Keratinocyte (primary cell): ENCODE measurements at regions not wholly inside any gene's neighbourhood (a gene's known extent, or its start where the extent isn't known, plus 50 kb on each side); places are given as distances from the start of the nearest gene placed in this dataset.

ENCODE experiments used
- DNase-seq: peaks from one replicate; pipeline ENCODE4 v3.0.0-alpha.2; 2011; ENCODE audit warnings: low read depth, missing footprints, low spot score
- FAIRE-seq: peaks from 2 replicates; lab custom pipeline; 2011; peaks lifted over from hg19 to GRCh38; lab: Jason Lieb, UNC
- H2AFZ ChIP-seq: 2 replicates; pipeline ENCODE4 v1.6.0; 2012; ENCODE audit warnings: low read length, control low read depth, inconsistent platforms; ENCODE audit not compliant: control insufficient read depth
- H3K27ac ChIP-seq: 2 replicates; pipeline ENCODE4 v1.5.1; 2011; ENCODE audit warnings: low read length; ENCODE audit not compliant: control insufficient read depth, insufficient read depth
- H3K27me3 ChIP-seq: 3 replicates; pipeline ENCODE4 v1.6.0; 2011; ENCODE audit warnings: low read length; ENCODE audit not compliant: control insufficient read depth, insufficient read depth; ENCODE audit errors: extremely low read depth
- H3K36me3 ChIP-seq, 2 experiments: 2 replicates in 1 of 2; 3 replicates in 1 of 2; pipeline ENCODE4 v1.5.1; 2011; ENCODE audit warnings: low read length in 2 of 2, mild to moderate bottlenecking in 1 of 2; ENCODE audit not compliant: control insufficient read depth in 2 of 2, insufficient read depth in 2 of 2; ENCODE audit errors: extremely low read depth in 1 of 2
- H3K4me1 ChIP-seq: 3 replicates; pipeline ENCODE4 v1.5.1; 2011; ENCODE audit warnings: low read length; ENCODE audit not compliant: control insufficient read depth, insufficient read depth; ENCODE audit errors: extremely low read depth
- H3K4me2 ChIP-seq: 3 replicates; pipeline ENCODE4 v1.6.0; 2011; ENCODE audit warnings: low read depth, low read length; ENCODE audit not compliant: control insufficient read depth, insufficient read depth; ENCODE audit errors: extremely low read depth
- H3K4me3 ChIP-seq, 3 experiments: fragments of 200-600 bp in 1 of 3; sonication (generic) in 1 of 3; 2 replicates in 2 of 3; 3 replicates in 1 of 3; pipeline ENCODE4 v1.5.1; 2011 to 2016; ENCODE audit warnings: low read length in 3 of 3, mild to moderate bottlenecking in 3 of 3, control low read depth in 2 of 3, inconsistent platforms in 1 of 3, low read depth in 1 of 3, mixed read lengths in 1 of 3, mixed run types in 1 of 3, moderate library complexity in 1 of 3; ENCODE audit not compliant: control insufficient read depth in 2 of 3, insufficient read depth in 2 of 3; ENCODE audit errors: extremely low read depth in 1 of 3
- H3K79me2 ChIP-seq: 2 replicates; pipeline ENCODE4 v1.6.0; 2012; ENCODE audit warnings: low read length; ENCODE audit not compliant: control insufficient read depth, insufficient read depth
- H3K9ac ChIP-seq: 3 replicates; pipeline ENCODE4 v1.6.0; 2011; ENCODE audit warnings: low read length; ENCODE audit not compliant: control insufficient read depth, insufficient read depth; ENCODE audit errors: extremely low read depth
- H3K9me1 ChIP-seq: 3 replicates; pipeline ENCODE4 v1.6.0; 2011; ENCODE audit warnings: low read length; ENCODE audit not compliant: control insufficient read depth, insufficient read depth; ENCODE audit errors: extremely low read depth
- H3K9me3 ChIP-seq: 2 replicates; pipeline ENCODE4 v1.5.1; 2012; ENCODE audit warnings: low read depth, low read length; ENCODE audit not compliant: control insufficient read depth
- H4K20me1 ChIP-seq: 3 replicates; pipeline ENCODE4 v1.6.0; 2011; ENCODE audit warnings: low read length; ENCODE audit not compliant: control insufficient read depth, insufficient read depth; ENCODE audit errors: extremely low read depth
- CTCF ChIP-seq, 3 experiments: IDR thresholded peaks in 1 of 3; conservative IDR thresholded peaks in 1 of 3; optimal IDR thresholded peaks in 1 of 3; 2 replicates in 2 of 3; 3 replicates in 1 of 3; pipeline versions ENCODE3 to v1.5.1; 2011; ENCODE audit warnings: low read length in 3 of 3, mild to moderate bottlenecking in 3 of 3, moderate library complexity in 2 of 3, control low read depth in 1 of 3, inconsistent platforms in 1 of 3; ENCODE audit not compliant: insufficient read depth in 2 of 3; ENCODE audit errors: extremely low read depth in 1 of 3
- EZH2 ChIP-seq: IDR thresholded peaks from one replicate; pipeline ENCODE4 v1.6.1; 2012; ENCODE audit warnings: inconsistent platforms, mild to moderate bottlenecking, low read length, moderate library complexity
- dilution Hi-C: fragments of 300-500 bp; cut with MboI; formaldehyde crosslinking; loops from one replicate; pipeline ENCODE4 v1.7.0; 2020; ENCODE audit warnings: low sequenced_read_pairs; ENCODE audit not compliant: extremely low pct_ligation_motif_present

- no peaks in the 10 kb centered on the region for H3K9me1 ChIP-seq
- H3K36me3 ChIP-seq: no peaks in the 10 kb centered on the region
- H3K27me3 ChIP-seq: no peaks in the 10 kb centered on the region
- no peak overlapping the region for H3K27ac ChIP-seq
- H3K4me2 ChIP-seq: no peak overlapping the region
- TF ChIP-seq CTCF (optimal IDR thresholded peaks at IDR 0.05 in 1 of 3, IDR thresholded peaks at IDR 0.05 in 1 of 3, conservative IDR thresholded peaks at IDR 0.05 in 1 of 3; ENCODE audit: extremely low read depth in 1 of 3, insufficient read depth in 2 of 3, low read length in 3 of 3) (no peak), EZH2 (no peak)
- H4K20me1 ChIP-seq: no peaks in the 10 kb centered on the region
- no peaks in the 10 kb centered on the region for H3K79me2 ChIP-seq
- no peak overlapping the region for H3K4me3 ChIP-seq
- H3K9me3 ChIP-seq: no peaks in the 10 kb centered on the region
- H3K4me1 ChIP-seq: no peaks in the 10 kb centered on the region
- H3K9ac ChIP-seq: no peak overlapping the region
- dilution Hi-C loops: no loop called here
- no peak overlapping the region for H2AFZ ChIP-seq
- FAIRE-seq (no peak), DNase-seq (no peak)
Observed at GRCh38 chr4:124797223-124797622, 84.7 kb upstream of the ANKRD50 start.

GRCh38 chr4:124790471-124790870 is 77.9 kb upstream of the ANKRD50 start:
- Histone ChIP-seq H3K27ac (no peak overlapping the region), H3K4me3 (no peak overlapping the region), H3K9ac (no peak overlapping the region), H3K9me3 (no peaks in the 10 kb centered on the region), H3K4me2 (no peak overlapping the region), H3K79me2 (no peaks in the 10 kb centered on the region), H4K20me1 (no peaks in the 10 kb centered on the region), H3K36me3 (no peaks in the 10 kb centered on the region), H3K4me1 (no peaks in the 10 kb centered on the region), H2AFZ (no peak overlapping the region), H3K9me1 (no peaks in the 10 kb centered on the region), H3K27me3 (no peaks in the 10 kb centered on the region)
- no peak for FAIRE-seq
- dilution Hi-C loops: no loop called here
- no peak for DNase-seq
- TF ChIP-seq EZH2: no peak
- TF ChIP-seq CTCF (optimal IDR thresholded peaks at IDR 0.05 in 1 of 3, IDR thresholded peaks at IDR 0.05 in 1 of 3, conservative IDR thresholded peaks at IDR 0.05 in 1 of 3; ENCODE audit: extremely low read depth in 1 of 3, insufficient read depth in 2 of 3, low read length in 3 of 3): no peak
